Activated CD4-positive, alpha-beta T cell treated with anti-CD3 and anti-CD28 coated beads, Interleukin-2, Interleukin-6, amounts not matched to agents 100 ng/mL and 50 ng/mL, durations not matched to agents 16 hours and 8 hours (primary cell): ENCODE measurements at regions not wholly inside any gene's neighbourhood (a gene's known extent, or its start where the extent isn't known, plus 50 kb on each side); places are given as distances from the start of the nearest gene placed in this dataset.
"Not testable (repeated sequence)": the region's sequence is repeated elsewhere in the genome, so short reads cannot be mapped to it uniquely, and the experiment has no call there.

Source experiments
- DNase-seq: peaks from one replicate; pipeline ENCODE4 v3.0.0-alpha.2; 2020

DNA sequence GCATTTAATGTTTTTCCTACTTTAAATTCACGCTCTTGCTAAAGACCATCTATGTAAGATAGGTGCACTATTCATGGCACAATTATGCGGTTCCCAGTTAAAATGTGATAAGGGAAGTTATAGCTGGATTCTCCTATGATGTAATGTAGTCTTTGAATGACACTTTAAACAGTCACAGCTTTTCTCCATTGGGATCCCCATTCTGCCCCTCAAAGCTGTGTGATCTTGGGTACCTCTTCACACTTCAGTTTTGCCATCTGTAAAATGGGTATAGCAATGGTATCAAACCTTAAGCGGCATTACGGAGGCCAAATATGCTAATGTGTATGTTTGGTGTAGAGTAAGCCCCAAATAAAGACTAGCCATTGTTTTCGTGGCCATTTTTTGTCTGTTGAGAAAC, 64.7 kb upstream of the ZNF217 start:
- DNase-seq = no peak

GRCh38 chr20:53657732-53658131, 64.1 kb upstream of the ZNF217 start:
- DNase-seq = no peak

GRCh38 chr20:53657279-53657678, 63.6 kb upstream of the ZNF217 start:
- DNase-seq = peak; percentile 33

DNA sequence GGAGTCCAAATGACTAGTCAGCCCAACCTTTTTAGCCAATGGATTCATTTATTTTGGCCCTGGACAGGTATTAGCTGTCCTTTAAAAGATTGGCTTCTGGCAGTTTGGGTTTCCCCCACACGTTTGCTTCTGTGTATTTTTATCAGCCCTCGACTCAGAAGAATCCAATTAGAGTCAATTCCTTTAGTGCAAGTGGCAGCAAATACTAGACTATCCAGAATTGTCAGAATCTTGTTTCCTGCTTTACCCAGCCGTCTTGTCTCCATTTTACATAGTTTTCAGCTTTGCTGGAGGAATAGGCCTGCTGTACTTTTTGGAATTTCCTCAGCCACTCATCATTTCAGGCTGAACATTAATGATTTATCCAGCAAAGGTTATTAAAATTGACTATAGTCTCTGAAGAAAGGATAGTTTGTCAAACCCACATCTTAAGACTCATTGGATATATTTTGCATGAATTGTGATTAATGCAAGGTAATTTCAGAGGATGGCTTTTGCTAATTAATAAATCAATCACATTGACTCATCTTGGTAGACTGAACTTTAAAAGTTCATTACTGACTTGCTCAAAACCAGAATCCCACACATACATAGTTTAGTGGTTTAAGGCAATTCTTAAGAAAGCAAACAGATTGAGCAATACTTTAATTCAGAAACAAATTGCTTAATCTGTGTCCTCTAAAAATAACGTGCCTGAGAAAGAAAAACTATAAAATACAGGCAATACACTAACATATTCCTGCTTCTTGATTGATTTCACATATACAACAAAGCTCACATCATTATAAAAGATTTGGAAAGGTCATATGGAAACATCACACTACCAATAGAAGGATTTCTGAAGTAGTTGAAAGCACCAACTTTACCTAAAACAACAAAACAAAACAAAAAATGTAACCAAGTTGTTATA, 62.9 kb upstream of the ZNF217 start:
- DNase-seq = peak; percentile 63

- no peak for DNase-seq
Measured at GRCh38 chr20:53655625-53656292, 62.1 kb upstream of the ZNF217 start.

- no peak for DNase-seq
Measured at GRCh38 chr20:53654932-53655624, 61.4 kb upstream of the ZNF217 start.

DNA sequence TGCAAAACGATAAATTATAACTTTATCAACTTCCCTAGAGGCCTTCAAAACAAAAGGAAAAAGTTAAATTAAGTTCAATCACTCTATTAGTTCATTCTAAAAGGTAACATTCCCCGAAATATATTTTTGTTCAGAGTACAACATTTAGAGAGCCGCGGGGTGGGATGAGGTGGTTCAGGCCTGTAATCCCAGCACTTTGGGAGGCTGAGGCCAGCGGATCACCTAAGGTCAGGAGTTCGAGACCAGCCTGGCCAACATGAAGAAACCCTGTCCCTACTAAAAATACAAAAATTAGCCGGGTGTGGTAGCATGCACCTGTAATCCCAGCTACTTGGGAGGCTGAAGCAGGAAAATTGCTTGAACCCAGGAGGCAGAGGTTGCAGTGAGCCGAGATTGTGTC, 60.9 kb upstream of the ZNF217 start:
- DNase-seq = not testable (repeated sequence)

GRCh38 chr20:53652859-53653517, 59.3 kb upstream of the ZNF217 start:
- peak; percentile 23 for DNase-seq

DNA sequence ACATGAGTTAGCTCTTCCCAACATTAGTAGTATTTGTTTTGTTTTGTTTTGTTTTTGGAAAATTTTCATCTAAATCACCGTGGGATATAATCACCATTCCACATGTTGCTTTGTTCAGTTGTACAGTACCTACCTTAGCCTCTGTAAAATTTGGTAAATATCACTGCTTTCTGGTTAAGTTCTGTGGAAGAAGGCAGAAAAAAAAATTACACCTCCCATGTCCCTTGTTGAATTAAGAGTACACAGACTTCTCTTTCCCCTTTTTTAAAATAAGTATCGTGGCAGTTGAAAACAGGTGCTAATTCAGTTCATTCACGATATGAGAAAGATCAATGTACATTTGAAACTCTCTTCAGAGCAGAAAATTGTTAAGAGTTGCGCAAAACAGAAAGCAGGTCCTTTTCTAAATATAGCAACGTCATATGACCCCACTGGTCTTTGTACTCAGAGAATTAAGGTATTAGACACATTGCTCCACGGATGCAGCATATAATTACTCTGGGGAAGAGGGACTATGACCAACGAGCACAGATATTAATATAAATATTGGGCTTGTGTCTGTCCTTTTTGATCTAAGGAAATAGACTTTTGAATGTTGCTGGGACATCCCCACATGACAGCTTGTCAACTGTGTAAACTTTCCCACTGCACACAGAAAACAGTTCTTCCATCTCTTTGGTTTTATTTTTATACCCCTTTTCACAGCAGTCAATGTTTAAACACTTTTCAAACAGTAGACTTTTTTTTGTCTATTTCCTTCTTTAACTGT, 58.6 kb upstream of the ZNF217 start:
- DNase-seq = peak; percentile 72

DNA sequence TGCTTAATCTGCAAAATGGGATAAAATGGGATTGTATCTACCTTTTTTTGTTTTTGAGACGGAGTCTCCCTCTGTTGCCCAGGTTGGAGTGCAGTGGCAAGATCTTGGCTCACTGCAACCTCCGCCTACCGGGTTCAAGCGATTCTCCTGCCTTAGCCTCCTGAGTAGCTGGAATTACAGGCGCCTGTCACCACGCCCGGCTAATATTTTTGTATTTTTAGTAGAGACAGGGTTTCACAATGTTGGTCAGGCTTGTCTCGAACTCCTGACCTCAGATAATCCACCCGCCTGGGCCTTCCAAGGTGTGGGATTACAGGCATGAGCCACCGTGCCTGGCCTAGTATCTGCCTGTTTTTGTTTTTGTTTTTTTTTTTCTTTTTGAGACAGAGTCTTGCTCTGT, 55.9 kb upstream of the ZNF217 start:
- DNase-seq = not testable (repeated sequence)

DNA sequence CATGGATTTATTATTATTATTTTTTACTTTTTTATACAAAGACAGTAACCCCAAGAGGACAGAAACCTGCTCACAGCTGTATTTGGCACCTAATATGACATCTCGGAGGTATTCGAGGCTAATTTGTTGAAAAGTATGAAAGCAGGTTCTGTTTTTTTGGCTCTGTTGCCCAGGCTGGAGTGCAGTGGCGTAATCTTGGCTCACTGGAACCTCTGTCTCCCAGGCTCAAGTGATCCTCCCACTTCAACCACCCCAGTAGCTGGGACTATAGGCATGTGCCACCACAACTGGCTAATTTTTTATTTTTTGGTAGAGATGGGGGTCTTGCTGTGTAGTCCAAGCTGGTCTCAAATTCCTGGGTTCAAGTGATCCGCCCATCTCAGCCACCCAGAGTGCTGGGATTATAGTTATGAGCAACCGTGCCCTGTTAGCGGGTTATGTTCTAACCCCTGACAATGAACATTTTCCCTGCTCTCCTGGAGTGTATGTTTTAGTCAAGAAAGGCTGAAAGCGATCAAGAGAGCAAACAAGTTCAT, 53.7 kb upstream of the ZNF217 start:
- no peak for DNase-seq

DNA sequence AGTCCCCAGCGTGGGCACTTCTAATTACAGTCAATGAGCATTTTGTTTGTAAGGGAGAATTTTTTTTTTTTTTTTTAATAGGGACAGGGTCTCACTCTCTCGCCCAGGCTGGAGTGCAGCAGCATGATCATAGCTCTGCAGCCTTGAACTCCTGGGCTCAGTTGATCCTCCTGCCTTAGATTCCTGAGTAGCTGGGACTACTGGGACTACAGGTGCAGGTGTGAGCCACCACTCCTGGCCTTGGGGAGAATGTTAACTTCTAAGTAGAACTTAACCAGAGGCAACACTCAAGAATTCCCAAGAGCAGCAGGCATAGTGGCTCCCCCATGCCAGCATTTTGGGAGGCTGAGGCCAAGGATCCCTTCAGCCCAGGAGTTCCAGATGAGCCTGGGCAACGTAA, 52.9 kb upstream of the ZNF217 start:
- no peak for DNase-seq

- DNase-seq = no peak
Measured at GRCh38 chr20:53645582-53645897, 51.9 kb upstream of the ZNF217 start.

DNA sequence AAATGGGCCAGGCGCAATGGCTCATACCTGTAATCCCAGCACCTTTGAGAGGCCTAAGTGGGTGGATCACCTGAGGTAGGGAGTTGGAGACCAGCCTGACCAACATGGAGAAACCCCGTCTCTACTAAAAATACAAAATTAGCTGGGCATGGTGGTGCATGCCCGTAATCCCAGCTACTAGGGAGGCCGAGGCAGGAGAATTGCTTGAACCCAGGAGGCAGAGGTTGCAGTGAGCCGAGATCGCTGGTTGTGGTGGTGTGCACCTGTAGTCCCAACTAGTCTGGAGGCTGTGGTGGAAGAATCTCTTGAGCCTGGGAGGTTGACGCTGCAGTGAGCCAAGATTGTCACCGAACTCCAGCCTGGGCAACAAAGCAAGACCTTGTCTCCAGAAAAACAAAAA, 50.5 kb upstream of the ZNF217 start:
- not testable (repeated sequence) for DNase-seq
